Ectodermal cell (in vitro differentiated cells): ENCODE measurements at regions not wholly inside any gene's neighbourhood (a gene's known extent, or its start where the extent isn't known, plus 50 kb on each side); places are given as distances from the start of the nearest gene placed in this dataset.

Experiments used
- H3K27ac ChIP-seq: 2 replicates; pipeline ENCODE4 v1.7.0; 2013; ENCODE audit warnings: mild to moderate bottlenecking, low read depth, low read length; ENCODE audit not compliant: insufficient read depth, poor library complexity, severe bottlenecking
- H3K27me3 ChIP-seq: 2 replicates; pipeline ENCODE4 v1.7.0; 2013; ENCODE audit warnings: mild to moderate bottlenecking, low read length; ENCODE audit not compliant: insufficient read depth, control insufficient read depth, poor library complexity, severe bottlenecking
- H3K36me3 ChIP-seq: one replicate; pipeline ENCODE4 v1.7.0; 2013; ENCODE audit warnings: low read length; ENCODE audit not compliant: control insufficient read depth, insufficient read depth
- H3K4me1 ChIP-seq: one replicate; pipeline ENCODE4 v1.7.0; 2013; ENCODE audit warnings: low read length; ENCODE audit not compliant: control insufficient read depth, insufficient read depth
- H3K4me3 ChIP-seq: 2 replicates; pipeline ENCODE4 v1.7.0; 2013; ENCODE audit warnings: low read depth, low read length, control low read depth; ENCODE audit not compliant: insufficient read depth
- H3K9me3 ChIP-seq: 2 replicates; pipeline ENCODE4 v1.7.0; 2013; ENCODE audit warnings: mild to moderate bottlenecking, low read length, moderate library complexity; ENCODE audit not compliant: control insufficient read depth
- WGBS, 2 experiments: methylation state at CpG; one replicate each; pipeline ENCODE4 v1.1.7; 2013; ENCODE audit warnings: missing lambda C conversion rate in 2 of 2; 5-methylcytosine and 5-hydroxymethylcytosine counted together

DNA sequence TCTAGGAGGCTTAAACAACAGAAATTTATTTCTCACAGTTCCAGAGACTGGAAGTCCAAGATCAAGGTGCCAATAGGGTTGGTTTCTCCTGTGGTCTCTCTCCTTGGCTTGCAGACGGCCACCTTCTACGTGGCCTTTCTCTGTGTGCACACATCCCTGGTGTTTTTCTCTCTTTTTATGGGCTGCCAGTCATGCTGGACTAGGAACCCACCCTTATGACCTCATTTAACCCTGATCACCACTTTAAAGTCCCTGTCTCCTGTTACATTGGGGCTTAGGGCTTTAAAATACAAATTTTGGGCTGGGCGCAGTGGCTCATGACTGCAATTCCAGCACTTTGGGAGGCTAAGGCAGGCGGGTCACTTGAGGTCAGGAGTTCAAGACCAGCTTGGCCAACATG, 157.1 kb downstream of the TLE1 start:
- H3K9me3 ChIP-seq, result no peaks in the 10 kb centered on the region
- WGBS, 2 experiments, result 88 to 90% methylated on average over 4 of the region's 4 CpGs
- H3K4me1 ChIP-seq, result peaks cover 16% of the 10 kb centered on the region
- no peak overlapping the region for H3K4me3 ChIP-seq
- H3K27me3 ChIP-seq, result peaks cover 7% of the 10 kb centered on the region
- no peaks in the 10 kb centered on the region for H3K36me3 ChIP-seq
- no peak overlapping the region for H3K27ac ChIP-seq

DNA sequence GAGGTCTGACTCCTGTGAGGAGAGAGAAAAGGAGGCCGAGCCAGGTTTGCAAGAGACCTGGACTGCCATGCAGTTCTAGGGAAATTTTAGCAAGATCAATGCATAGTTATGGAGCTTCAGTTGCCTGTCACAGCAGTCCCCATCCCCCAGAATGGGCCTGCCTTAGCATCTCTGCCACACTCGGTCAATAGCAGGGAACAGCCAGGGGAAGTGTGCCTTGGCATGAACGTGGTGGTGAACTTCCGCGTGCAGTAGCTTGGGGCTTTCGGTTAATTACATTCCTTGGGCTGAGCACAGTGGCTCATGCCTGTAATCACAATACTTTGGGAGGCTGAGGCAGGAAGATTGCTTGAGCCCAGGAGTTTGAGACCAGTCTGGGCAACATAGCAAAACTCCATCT, 157.8 kb downstream of the TLE1 start:
- H3K27ac ChIP-seq, result no peak overlapping the region
- no peaks in the 10 kb centered on the region for H3K9me3 ChIP-seq
- 77 to 87% methylated on average over 6 of the region's 6 CpGs for WGBS, 2 experiments
- no peak overlapping the region for H3K4me3 ChIP-seq
- no peaks in the 10 kb centered on the region for H3K36me3 ChIP-seq
- peaks cover 7% of the 10 kb centered on the region for H3K27me3 ChIP-seq
- H3K4me1 ChIP-seq, result peaks cover 12% of the 10 kb centered on the region

GRCh38 chr9:81530846-81531245, 158.5 kb downstream of the TLE1 start:
- 92 to 98% methylated on average over 4 of the region's 4 CpGs for WGBS, 2 experiments
- Histone ChIP-seq H3K27me3 (peaks cover 7% of the 10 kb centered on the region), H3K36me3 (no peaks in the 10 kb centered on the region), H3K4me3 (no peak overlapping the region), H3K4me1 (peaks cover 5% of the 10 kb centered on the region), H3K9me3 (no peaks in the 10 kb centered on the region), H3K27ac (no peak overlapping the region)

- H3K4me3 ChIP-seq, result no peak overlapping the region
- peaks cover 7% of the 10 kb centered on the region for H3K27me3 ChIP-seq
- H3K27ac ChIP-seq, result no peak overlapping the region
- no peaks in the 10 kb centered on the region for H3K36me3 ChIP-seq
- 92 to 95% methylated on average over 5 of the region's 5 CpGs for WGBS, 2 experiments
- H3K4me1 ChIP-seq, result peaks cover under 1% of the 10 kb centered on the region
- H3K9me3 ChIP-seq, result no peaks in the 10 kb centered on the region
Measured at GRCh38 chr9:81530310-81530810, 159.0 kb downstream of the TLE1 start.

DNA sequence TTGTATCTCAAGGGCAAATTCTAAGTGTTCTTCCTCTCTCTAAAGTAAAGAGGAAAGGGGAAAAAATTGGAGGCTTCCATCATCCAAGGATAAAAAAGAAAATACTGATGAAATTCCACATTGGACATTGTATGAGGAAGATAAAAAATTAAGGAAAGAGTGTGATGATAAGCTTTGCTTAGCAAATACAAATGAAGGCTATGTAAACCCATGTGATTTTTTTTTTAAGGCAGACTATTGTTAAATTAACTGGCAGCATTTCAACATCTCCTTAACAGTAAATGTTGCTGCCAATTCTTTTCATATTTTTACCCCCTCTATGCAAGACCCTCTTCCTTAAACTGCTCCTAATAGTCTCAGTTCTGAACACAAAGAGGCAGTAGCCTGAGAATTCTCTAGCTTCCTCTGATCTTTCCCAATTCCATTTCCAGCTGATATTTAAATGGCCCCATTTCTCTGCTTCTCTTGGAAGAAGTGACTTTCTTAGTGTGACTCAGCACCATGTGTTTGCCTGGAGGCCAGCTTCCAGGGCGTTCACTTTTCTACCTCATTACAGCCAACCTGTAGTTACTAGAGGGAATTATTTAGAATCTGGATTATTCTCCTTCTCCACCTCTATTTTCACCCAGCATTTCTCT, 159.7 kb downstream of the TLE1 start:
- WGBS, 2 experiments, result 56% methylated on average over 1 of the region's 1 CpG; no CpG with 5 or more reads in 1 of the 2 experiments
- Histone ChIP-seq H3K9me3 (no peaks in the 10 kb centered on the region), H3K36me3 (no peaks in the 10 kb centered on the region), H3K27ac (no peak overlapping the region), H3K4me1 (no peaks in the 10 kb centered on the region), H3K27me3 (peaks cover 7% of the 10 kb centered on the region), H3K4me3 (no peak overlapping the region)

GRCh38 chr9:81526587-81526986, 162.8 kb downstream of the TLE1 start:
- H3K27me3 ChIP-seq, result peaks cover 3% of the 10 kb centered on the region
- H3K27ac ChIP-seq, result no peak overlapping the region
- no peaks in the 10 kb centered on the region for H3K9me3 ChIP-seq
- no peaks in the 10 kb centered on the region for H3K4me1 ChIP-seq
- H3K4me3 ChIP-seq, result no peak overlapping the region
- WGBS, 2 experiments, result 93 to 96% methylated on average over 2 of the region's 2 CpGs
- no peaks in the 10 kb centered on the region for H3K36me3 ChIP-seq

DNA sequence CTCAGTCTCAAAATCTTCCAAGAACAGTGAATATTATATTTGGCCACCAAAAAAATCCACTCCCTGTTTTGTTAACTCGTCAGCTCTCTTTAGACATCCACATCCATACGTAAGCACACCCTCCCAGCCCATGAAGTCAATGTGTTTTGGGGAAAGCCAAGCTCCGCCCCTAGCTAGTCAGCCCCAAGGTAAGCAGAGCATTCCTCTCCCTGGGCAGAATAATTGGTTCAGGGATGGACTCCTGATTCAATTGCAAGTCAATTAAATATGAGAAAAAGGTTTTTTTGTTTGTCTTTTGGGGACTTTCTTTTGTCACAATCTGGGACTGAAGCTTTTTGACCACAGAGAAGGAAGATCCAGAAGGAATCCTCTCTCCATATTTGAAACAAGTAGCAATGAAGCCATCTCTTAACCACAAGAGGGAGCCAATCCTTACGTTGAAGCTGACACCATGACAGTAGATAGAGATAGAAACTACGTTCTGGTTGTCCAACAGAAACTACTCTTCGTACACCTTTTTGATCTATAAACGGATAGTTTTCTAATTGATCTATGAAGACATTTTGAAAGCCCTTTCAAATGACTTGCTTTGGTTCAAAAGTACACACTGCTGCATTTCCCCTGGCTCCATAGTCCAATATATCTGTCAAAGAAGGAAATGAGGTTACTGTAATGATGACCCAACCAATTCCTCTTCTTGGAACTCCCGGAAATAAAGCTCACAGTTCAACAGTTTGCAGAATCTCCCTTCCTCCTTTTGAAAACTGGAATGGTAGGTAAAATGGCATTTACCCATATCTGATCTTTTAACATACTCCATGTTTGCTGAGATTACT, 166.4 kb downstream of the TLE1 start:
- no peaks in the 10 kb centered on the region for H3K27me3 ChIP-seq
- H3K9me3 ChIP-seq, result no peaks in the 10 kb centered on the region
- no peaks in the 10 kb centered on the region for H3K36me3 ChIP-seq
- 63 to 82% methylated on average over 7 to 8 of the region's 8 CpGs for WGBS, 2 experiments
- no peak overlapping the region for H3K27ac ChIP-seq
- no peak overlapping the region for H3K4me3 ChIP-seq
- no peaks in the 10 kb centered on the region for H3K4me1 ChIP-seq

- no peaks in the 10 kb centered on the region for H3K4me1 ChIP-seq
Measured at GRCh38 chr9:81521892-81522291, 167.5 kb downstream of the TLE1 start.

GRCh38 chr9:81519816-81520495, 169.4 kb downstream of the TLE1 start:
- Histone ChIP-seq H3K27ac (no peak overlapping the region), H3K36me3 (no peaks in the 10 kb centered on the region), H3K9me3 (no peaks in the 10 kb centered on the region), H3K27me3 (no peaks in the 10 kb centered on the region), H3K4me3 (no peak overlapping the region), H3K4me1 (no peaks in the 10 kb centered on the region)
- WGBS, 2 experiments, result 76 to 92% methylated on average over 2 of the region's 2 CpGs

More at GRCh38 chr9:81521892-81522291, 167.5 kb downstream of the TLE1 start:
- WGBS, 2 experiments, result 93 to 95% methylated on average over 3 of the region's 3 CpGs
- H3K27me3 ChIP-seq, result no peaks in the 10 kb centered on the region
- no peak overlapping the region for H3K27ac ChIP-seq
- H3K36me3 ChIP-seq, result no peaks in the 10 kb centered on the region
- H3K9me3 ChIP-seq, result no peaks in the 10 kb centered on the region
- no peak overlapping the region for H3K4me3 ChIP-seq

GRCh38 chr9:81517954-81518353, 171.4 kb downstream of the TLE1 start:
- WGBS, 2 experiments, result 38 to 52% methylated on average over 1 to 2 of the region's 2 CpGs

More at GRCh38 chr9:81517954-81518353, 171.4 kb downstream of the TLE1 start:
- Histone ChIP-seq H3K4me3 (no peak overlapping the region), H3K36me3 (no peaks in the 10 kb centered on the region), H3K27ac (no peak overlapping the region), H3K27me3 (no peaks in the 10 kb centered on the region), H3K9me3 (no peaks in the 10 kb centered on the region), H3K4me1 (no peaks in the 10 kb centered on the region)
